ENCODE measurements at regions not wholly inside any gene's neighbourhood (a gene's known extent, or its start where the extent isn't known, plus 50 kb on each side); places are given as distances from the start of the nearest gene placed in this dataset.

DNA sequence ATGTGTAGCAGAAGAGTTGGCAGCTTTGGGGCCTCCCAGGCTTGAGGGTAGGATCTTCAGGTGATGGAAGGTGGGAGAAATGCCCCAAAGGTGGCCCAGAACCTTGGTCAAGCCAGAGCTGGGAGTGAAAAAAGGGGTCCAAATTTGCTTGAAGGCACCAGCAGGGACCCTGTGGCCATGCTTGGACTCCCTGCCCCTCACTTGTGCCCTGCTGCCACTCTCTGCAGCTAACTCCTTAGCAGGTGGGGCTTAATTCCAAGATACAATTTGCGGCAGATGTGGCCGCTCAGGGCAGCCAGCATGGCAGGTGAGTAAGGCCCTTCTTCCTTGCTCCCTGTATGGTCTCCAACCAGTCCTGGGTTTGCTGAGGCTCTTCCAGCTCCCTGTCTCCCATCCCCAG, 51.3 kb upstream of the ADRA1D start:
- DNase-seq (ENCODE audit: low read depth) = no peak

DNA sequence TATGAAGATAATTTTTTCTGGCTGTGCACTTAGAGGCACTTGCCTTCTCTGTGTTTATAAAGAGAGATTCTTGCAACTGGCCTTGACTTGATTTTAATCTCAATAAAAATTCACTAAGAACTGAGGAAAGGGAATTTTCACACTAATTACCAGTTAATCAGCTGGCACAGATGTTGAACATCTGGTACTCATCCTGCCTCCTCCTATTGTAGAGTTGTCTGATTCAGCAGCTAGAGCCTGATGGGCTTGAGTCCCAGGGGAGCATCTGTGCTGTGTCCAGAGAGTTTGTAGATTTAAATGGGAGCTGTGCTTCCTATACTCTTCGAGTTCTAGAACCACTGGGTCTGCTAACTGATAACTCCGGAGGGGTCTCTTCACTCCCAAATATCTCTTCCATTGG, 50.7 kb upstream of the ADRA1D start:
- no peak for DNase-seq (ENCODE audit: low read depth)

DNA sequence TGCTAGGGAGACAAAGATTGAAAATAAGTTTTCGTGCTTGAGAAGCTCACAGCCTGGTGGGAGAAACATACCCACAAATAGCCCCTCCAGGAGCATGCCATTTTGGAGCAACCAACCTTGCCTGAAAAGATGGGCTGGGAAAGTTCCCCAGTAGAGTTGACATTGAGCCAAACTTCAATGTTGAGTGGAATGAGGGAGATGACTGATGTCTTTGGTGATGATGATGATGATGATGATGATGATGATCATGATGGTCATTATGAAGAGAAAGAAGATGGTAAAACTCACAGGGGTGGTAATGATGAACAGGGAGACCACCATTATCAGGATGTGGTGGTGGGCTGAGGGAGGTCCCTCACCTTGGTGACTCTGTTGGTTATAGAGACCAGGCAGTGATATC, 50.1 kb upstream of the ADRA1D start:
- DNase-seq (ENCODE audit: low read depth) = no peak

Data from activated T-helper 9 cell treated with anti-CD3 and anti-CD28 coated beads, Interleukin-2, amount 50 U/mL, for 16 hours (primary cell).